GM12875 (cell line): ENCODE measurements at regions not wholly inside any gene's neighbourhood (a gene's known extent, or its start where the extent isn't known, plus 50 kb on each side); places are given as distances from the start of the nearest gene placed in this dataset.

Experiments
- H3K4me3 ChIP-seq: one replicate; pipeline ENCODE4 v1.5.1; 2011; ENCODE audit warnings: low read depth, low read length, control low read depth
- CTCF ChIP-seq: IDR thresholded peaks from 2 replicates; pipeline ENCODE4 v1.5.1; 2011; ENCODE audit warnings: low read depth, mild to moderate bottlenecking, control low read depth, inconsistent platforms, low read length, moderate library complexity, borderline replicate concordance; ENCODE audit not compliant: insufficient read depth

GRCh38 chr3:22684739-22685138 is 518.4 kb upstream of the UBE2E2 start:
- TF ChIP-seq CTCF, result no peak
- H3K4me3 ChIP-seq, result no peak overlapping the region

GRCh38 chr3:22685597-22685996 is 517.5 kb upstream of the UBE2E2 start:
- peak; percentile 31; the same call in 1 of the 2 replicates for TF ChIP-seq CTCF
- H3K4me3 ChIP-seq, result no peak overlapping the region

GRCh38 chr3:22691407-22691806 is 511.7 kb upstream of the UBE2E2 start:
- no peak for TF ChIP-seq CTCF
- no peak overlapping the region for H3K4me3 ChIP-seq

DNA sequence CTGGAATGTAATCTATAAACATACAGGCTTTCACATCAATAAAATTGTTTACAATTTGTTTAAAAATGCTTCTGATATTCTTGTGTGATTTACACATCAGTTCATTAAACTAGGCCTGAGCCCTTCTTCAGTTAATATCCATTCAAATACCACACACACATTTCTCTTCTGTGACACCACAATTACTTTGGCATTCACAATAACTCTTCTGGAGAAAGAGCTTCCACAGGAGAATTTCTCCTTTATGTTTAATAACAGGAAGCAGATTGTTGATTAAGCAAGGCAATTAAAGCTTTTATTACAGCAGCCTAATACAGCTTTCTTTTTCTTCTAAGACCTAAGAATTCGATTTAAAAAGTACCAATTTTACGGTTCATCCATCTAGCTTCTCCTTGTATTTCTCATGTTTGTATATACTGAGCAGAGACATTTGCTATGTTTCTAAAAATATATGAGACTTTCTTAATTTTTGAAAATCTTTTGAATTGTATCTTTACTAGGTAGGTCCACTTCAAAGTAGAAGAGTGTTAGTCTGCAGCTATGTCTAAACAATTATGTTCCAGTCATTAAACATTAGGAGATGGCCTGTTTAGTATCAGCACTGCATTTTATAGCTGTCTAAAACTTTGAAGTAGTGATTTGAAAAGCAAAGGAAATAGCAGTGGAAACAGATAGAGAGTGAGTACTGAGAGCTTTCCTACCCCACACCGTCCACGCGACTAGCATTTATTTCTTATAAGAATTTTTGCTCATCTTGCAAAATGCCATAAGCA is 511.1 kb upstream of the UBE2E2 start:
- no peak for TF ChIP-seq CTCF
- H3K4me3 ChIP-seq, result no peak overlapping the region

DNA sequence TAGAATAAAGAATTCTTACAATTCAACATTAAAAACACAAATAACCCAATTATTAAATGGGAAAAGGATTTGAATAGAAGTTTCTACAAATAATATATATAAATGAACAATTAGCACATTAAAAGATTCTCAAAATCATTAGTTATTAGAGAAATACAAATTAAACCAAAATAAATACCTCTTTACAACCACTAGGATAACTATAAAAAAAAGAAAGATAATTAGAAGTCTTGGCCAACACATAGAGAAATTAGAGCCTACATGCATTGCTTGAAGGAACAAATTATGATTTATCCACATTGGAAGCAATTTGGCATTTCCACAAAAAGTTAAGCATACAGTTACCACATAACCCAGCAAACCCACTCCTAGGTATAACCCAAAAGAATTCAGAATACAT is 502.3 kb upstream of the UBE2E2 start:
- H3K4me3 ChIP-seq, result no peak overlapping the region

DNA sequence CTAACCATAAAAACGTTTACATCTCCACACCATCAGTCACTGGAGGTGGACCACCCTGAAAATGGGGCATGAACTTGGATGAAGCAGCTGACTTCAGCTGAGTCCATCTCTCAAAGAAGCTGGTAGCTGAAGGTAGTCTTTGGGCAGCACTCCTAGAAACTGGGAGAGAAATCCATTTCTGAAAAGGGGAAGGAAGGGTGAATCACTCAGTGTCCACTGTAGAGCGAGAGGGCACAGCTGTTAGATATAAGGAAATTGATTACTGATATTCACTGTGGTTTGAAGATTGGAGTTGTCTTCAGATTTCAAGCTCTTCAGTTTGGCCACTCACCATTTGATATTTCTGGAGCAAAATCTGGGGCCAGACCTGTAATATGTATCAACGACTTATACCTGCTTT is 499.0 kb upstream of the UBE2E2 start:
- H3K4me3 ChIP-seq, result no peak overlapping the region
- no peak for TF ChIP-seq CTCF

More for the DNA sequence above, 502.3 kb upstream of the UBE2E2 start:
- no peak for TF ChIP-seq CTCF
